ENCODE measurements at regions not wholly inside any gene's neighbourhood (a gene's known extent, or its start where the extent isn't known, plus 50 kb on each side); places are given as distances from the start of the nearest gene placed in this dataset.

GRCh38 chr15:31456354-31457060, 129.9 kb downstream of the KLF13 start:
- DNase-seq = no peak

- DNase-seq = no peak
Observed at GRCh38 chr15:31457161-31457560, 130.5 kb downstream of the KLF13 start.

DNA sequence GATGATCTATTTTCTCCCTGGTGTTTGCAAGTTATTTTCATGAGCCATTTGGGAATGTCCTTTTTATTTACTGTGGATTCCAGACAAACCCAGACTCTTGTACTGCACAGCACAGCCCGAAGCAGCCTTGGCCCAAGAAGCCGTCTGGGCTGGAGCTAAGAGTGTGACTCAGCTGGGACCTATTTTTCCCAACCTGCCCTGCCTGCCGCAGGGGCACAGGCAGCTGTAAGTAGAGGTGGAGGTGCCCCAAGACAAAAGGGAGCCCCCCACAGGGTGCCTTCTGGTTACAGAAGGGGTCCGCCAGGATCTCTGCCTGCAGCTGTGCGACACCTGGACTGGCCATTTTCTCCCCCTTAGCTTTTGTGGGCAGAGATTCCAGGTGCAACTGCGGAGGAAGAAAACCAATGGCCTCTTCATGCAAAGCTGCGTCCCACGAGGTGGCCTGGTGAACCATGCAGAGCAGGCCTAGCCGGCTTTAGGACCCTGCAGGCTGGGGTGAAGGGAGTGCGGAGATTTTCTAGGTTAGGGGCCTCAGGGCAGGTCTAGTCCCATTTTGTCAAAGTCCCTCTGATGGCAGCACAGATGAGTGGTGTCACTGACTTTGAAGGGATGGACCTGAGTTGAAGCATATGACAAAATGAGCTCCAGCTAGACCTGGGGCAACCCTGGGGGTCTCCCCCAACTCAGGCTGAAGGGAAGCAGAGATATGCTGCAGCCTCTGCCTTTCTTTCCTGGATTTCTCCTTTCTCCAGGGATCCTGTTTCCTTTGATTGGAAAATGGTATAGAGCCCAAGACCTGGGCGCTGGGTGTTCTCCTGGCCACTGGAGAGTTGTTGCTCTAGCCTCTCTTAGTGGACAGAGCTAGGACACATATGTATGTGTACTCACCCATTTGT, 131.2 kb downstream of the KLF13 start:
- no peak for DNase-seq

GRCh38 chr15:31458596-31459399, 132.2 kb downstream of the KLF13 start:
- DNase-seq = peak; percentile 69

- DNase-seq = no peak
Observed at GRCh38 chr15:31459400-31459748, 132.7 kb downstream of the KLF13 start.

- DNase-seq = no peak
Observed at GRCh38 chr15:31461375-31461774, 134.7 kb downstream of the KLF13 start.

GRCh38 chr15:31461911-31462480, 135.4 kb downstream of the KLF13 start:
- DNase-seq = no peak

GRCh38 chr15:31463521-31464102, 137.0 kb downstream of the KLF13 start:
- DNase-seq = no peak

DNA sequence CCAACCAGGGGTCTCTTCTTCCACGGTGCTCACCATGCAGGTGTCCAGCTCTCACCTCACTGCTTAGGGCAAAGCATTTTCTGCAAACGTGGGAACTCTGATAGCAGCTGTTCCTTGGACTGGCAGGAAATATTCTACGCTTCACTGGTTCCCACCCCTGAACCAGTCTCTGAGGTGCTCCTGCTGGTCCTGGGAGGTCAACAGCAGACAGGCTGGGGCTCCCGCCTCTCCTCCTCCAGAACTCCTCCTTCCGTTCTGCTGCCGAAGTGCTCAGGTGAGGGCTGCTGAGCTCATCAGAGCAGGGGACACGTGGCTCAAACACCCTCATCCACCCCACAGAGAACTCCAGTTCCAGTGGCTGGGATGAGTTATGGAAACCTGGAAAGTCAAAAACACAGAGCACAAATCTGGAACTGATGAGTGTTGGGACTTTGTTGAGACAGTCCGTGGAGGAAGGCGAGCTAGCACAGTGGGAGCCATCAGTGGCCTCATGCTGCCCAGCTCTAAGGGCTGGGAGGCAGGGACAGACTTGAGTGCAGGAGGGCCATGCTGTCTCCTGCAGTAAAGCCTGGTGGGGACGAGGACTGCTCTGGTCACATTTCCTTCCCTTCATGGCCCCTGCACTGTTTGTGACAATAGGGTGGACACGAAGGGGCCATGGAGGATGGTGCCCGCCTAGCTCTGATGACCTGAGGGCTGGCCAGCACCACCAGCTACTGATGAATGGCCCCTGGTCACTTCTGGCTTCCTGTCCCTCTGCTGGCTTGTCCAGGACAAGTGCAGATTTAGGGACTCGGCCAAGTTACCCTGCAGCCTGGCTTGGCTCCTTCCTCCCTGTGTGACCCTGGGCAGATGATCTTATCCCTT, 137.8 kb downstream of the KLF13 start:
- no peak for DNase-seq

GRCh38 chr15:31465083-31465955, 138.7 kb downstream of the KLF13 start:
- DNase-seq = no peak

DNA sequence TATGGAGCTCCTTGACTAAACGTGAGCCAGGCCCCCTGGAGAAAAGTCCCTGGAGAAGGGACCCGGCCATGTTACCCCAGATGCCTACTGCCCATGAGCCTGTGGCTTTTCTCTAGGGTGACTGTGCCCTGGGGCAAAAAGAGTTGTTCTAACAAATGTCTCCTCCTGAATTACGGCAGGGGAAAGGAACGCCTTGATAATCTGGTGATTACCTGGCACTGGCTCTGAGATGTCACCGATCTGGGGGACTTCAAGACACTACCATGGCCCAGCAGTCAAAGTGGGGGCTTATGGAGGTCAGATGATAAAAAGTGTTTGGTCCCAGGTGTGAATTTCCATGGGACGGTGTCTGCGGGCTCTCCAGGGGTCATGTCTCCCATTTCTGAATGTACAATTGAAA, 140.7 kb downstream of the KLF13 start:
- DNase-seq = no peak

- DNase-seq = no peak
Observed at GRCh38 chr15:31468911-31469785, 142.5 kb downstream of the KLF13 start.

GRCh38 chr15:31469786-31470525, 143.3 kb downstream of the KLF13 start:
- DNase-seq = no peak

DNA sequence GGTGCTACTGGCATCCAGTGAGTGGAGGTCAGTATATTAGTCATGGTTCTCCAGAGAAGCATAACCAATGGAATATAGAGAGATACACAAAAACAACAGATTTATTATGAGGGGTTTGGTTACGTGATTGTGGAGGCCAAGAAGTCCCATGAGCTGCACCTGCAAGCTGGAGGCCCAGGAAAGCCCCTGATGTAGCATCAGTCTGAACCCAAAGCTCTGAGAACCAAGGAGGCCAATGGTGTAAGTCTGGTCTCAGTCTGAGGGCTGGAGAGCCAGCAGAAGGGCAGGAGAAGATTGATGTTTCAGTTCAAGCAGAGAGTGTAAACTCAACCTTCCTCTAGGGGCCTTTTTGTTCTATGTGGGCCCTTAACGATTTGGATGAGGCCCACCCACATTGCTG, 144.1 kb downstream of the KLF13 start:
- DNase-seq = no peak

GRCh38 chr15:31471731-31472430, 145.2 kb downstream of the KLF13 start:
- DNase-seq = no peak

GRCh38 chr15:31472636-31473384, 146.2 kb downstream of the KLF13 start:
- peak; percentile 80 for DNase-seq

- DNase-seq = no peak
Observed at GRCh38 chr15:31473385-31474058, 146.9 kb downstream of the KLF13 start.
